Right lobe of liver (tissue), 4 donors: ENCODE measurements at regions not wholly inside any gene's neighbourhood (a gene's known extent, or its start where the extent isn't known, plus 50 kb on each side); places are given as distances from the start of the nearest gene placed in this dataset.

Experiments used
- POLR2A ChIP-seq: fragments of 450-650 bp; IDR thresholded peaks from one replicate; pipeline ENCODE4 v1.6.1; 2017; ENCODE audit warnings: antibody characterized with exemption, mild to moderate bottlenecking
- TF ChIP-seq, protein P1 (sequence below), 4 donors: fragments of 200-600 bp in 3 of 4; fragments of 450-650 bp in 1 of 4; IDR thresholded peaks; one replicate each; pipeline versions ENCODE4 v1.5.1 to v1.8.0; 2016 to 2022; ENCODE audit warnings: antibody characterized with exemption in 4 of 4, mild to moderate bottlenecking in 2 of 4
- donor health status: DM: no; HTN: no; CAD: no.
- donor health status: DM: no; HTN: no; CAD: no.
- donor health status: DM: no; HTN: yes; CAD: no.

DNA sequence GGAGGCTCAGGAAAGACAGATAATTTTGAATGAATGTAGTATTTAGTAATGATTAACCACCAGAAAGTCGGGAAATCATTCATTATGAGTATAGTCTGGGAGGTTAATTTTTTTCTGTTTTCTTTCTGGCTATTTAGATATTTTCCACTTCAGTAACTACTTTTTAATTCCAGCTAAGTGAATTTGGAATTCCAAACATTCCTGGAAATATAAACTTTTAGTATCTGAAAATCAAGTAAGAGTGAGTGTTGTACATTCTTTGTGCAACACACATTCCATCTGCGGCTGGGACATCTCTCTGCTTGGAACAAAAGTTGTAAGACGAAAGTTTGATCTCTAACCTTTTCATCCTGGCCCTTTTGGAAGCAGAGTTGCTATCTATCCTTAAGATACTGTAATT is 275.7 kb upstream of the SPRED2 start:
- TF ChIP-seq, protein P1, sequence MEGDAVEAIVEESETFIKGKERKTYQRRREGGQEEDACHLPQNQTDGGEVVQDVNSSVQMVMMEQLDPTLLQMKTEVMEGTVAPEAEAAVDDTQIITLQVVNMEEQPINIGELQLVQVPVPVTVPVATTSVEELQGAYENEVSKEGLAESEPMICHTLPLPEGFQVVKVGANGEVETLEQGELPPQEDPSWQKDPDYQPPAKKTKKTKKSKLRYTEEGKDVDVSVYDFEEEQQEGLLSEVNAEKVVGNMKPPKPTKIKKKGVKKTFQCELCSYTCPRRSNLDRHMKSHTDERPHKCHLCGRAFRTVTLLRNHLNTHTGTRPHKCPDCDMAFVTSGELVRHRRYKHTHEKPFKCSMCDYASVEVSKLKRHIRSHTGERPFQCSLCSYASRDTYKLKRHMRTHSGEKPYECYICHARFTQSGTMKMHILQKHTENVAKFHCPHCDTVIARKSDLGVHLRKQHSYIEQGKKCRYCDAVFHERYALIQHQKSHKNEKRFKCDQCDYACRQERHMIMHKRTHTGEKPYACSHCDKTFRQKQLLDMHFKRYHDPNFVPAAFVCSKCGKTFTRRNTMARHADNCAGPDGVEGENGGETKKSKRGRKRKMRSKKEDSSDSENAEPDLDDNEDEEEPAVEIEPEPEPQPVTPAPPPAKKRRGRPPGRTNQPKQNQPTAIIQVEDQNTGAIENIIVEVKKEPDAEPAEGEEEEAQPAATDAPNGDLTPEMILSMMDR (IDR thresholded peaks at IDR 0.05), result no peak
- TF ChIP-seq POLR2A, result no peak
